GM23338 (cell line): ENCODE measurements at regions not wholly inside any gene's neighbourhood (a gene's known extent, or its start where the extent isn't known, plus 50 kb on each side); places are given as distances from the start of the nearest gene placed in this dataset.

Experiments
- ATAC-seq: fragments of 200-7000 bp; cut with Tn5 transposase; 3 replicates; pipeline ENCODE4 v1.9.1; 2020
- DNase-seq: peaks from one replicate; pipeline ENCODE4 v3.0.0-alpha.2; 2015; ENCODE audit warnings: low spot score
- H2AFZ ChIP-seq: fragments of 200-600 bp; sonication (generic); 2 replicates; pipeline ENCODE4 v1.8.0; 2016; ENCODE audit warnings: antibody characterized with exemption, mild to moderate bottlenecking, moderate library complexity
- H3F3A ChIP-seq: fragments of 200-600 bp; sonication (generic); replicated peaks from 2 replicates; pipeline ENCODE4 v1.8.0; 2017; ENCODE audit warnings: antibody characterized with exemption, mixed run types, low read depth
- H3K27ac ChIP-seq: fragments of 200-600 bp; sonication (generic); 2 replicates; pipeline ENCODE4 v1.6.1; 2016; ENCODE audit warnings: low read depth
- H3K27me3 ChIP-seq: fragments of 200-600 bp; sonication (generic); 2 replicates; pipeline ENCODE4 v1.8.0; 2016; ENCODE audit warnings: mild to moderate bottlenecking, mixed run types, moderate library complexity; ENCODE audit not compliant: insufficient read depth
- H3K36me3 ChIP-seq: fragments of 200-600 bp; sonication (generic); 2 replicates; pipeline ENCODE4 v1.8.0; 2016; ENCODE audit warnings: mild to moderate bottlenecking; ENCODE audit not compliant: insufficient read depth
- H3K4me1 ChIP-seq: fragments of 200-600 bp; sonication (generic); 2 replicates; pipeline ENCODE4 v1.8.0; 2016; ENCODE audit warnings: mild to moderate bottlenecking, moderate library complexity; ENCODE audit not compliant: insufficient read depth
- H3K4me2 ChIP-seq: fragments of 200-600 bp; sonication (generic); 2 replicates; pipeline ENCODE4 v1.7.1; 2017; ENCODE audit warnings: mixed run types
- H3K4me3 ChIP-seq: fragments of 200-600 bp; sonication (generic); 2 replicates; pipeline ENCODE4 v1.6.1; 2016; ENCODE audit warnings: mixed run types
- H3K79me2 ChIP-seq: fragments of 200-600 bp; sonication (generic); replicated peaks from 2 replicates; pipeline ENCODE4 v1.8.0; 2017; ENCODE audit warnings: mild to moderate bottlenecking; ENCODE audit not compliant: insufficient read depth
- H3K9me2 ChIP-seq: fragments of 200-600 bp; sonication (generic); 2 replicates; pipeline ENCODE4 v1.8.0; 2017; ENCODE audit not compliant: insufficient read depth
- H4K20me1 ChIP-seq: fragments of 200-600 bp; sonication (generic); replicated peaks from 2 replicates; pipeline ENCODE4 v1.8.0; 2017; ENCODE audit warnings: mild to moderate bottlenecking; ENCODE audit not compliant: insufficient read depth
- H3K27ac Mint-ChIP-seq: 2 replicates; pipeline ENCODE4 v1.8.0; 2020; ENCODE audit warnings: inconsistent platforms, mild to moderate bottlenecking, moderate library complexity, mixed read lengths
- H3K27me3 Mint-ChIP-seq: 3 replicates; pipeline ENCODE4 v1.8.0; 2022; ENCODE audit warnings: low read depth, mild to moderate bottlenecking, moderate library complexity, mixed read lengths, inconsistent platforms; ENCODE audit not compliant: insufficient read depth, poor library complexity
- H3K36me3 Mint-ChIP-seq: 3 replicates; pipeline ENCODE4 v1.8.0; 2021; ENCODE audit warnings: low read depth, mild to moderate bottlenecking, inconsistent platforms, moderate library complexity, mixed read lengths
- H3K4me1 Mint-ChIP-seq: 3 replicates; pipeline ENCODE4 v1.8.0; 2020; ENCODE audit warnings: mild to moderate bottlenecking, inconsistent platforms, mixed read lengths
- H3K4me3 Mint-ChIP-seq: 3 replicates; pipeline ENCODE4 v1.8.0; 2021; ENCODE audit warnings: moderate library complexity, mild to moderate bottlenecking, inconsistent platforms, mixed read lengths
- H3K9me3 Mint-ChIP-seq: 3 replicates; pipeline ENCODE4 v1.8.0; 2020; ENCODE audit warnings: moderate library complexity, mild to moderate bottlenecking, inconsistent platforms, mixed read lengths
- CREB1 ChIP-seq: fragments of 250-450 bp; sonication (Bioruptor Pico); IDR thresholded peaks from 2 replicates; pipeline ENCODE4 v1.5.0; 2020; ENCODE audit warnings: low read depth, mild to moderate bottlenecking, moderate library complexity
- CTCF ChIP-seq, 2 experiments: fragments of 200-600 bp in 1 of 2; sonication (generic) in 1 of 2; conservative IDR thresholded peaks; 2 replicates each; pipeline versions ENCODE4 v1.5.1 to v1.6.1; 2016 to 2017; ENCODE audit warnings: antibody characterized with exemption in 2 of 2, low read depth in 2 of 2, mild to moderate bottlenecking in 2 of 2, moderate library complexity in 1 of 2
- ETS1 ChIP-seq: IDR thresholded peaks from 2 replicates; pipeline ENCODE4 v1.6.1; 2016; ENCODE audit warnings: antibody characterized with exemption
- EZH2 ChIP-seq: fragments of 200-600 bp; sonication (generic); IDR thresholded peaks from one replicate; pipeline ENCODE4 v1.8.0; 2017; ENCODE audit warnings: antibody characterized with exemption, mild to moderate bottlenecking, low read depth; ENCODE audit not compliant: unreplicated experiment
- EZH2phosphoT487 ChIP-seq: fragments of 200-600 bp; sonication (generic); IDR thresholded peaks from one replicate; pipeline ENCODE4 v1.8.1; 2018; ENCODE audit warnings: antibody characterized with exemption; ENCODE audit not compliant: unreplicated experiment
- JUNB ChIP-seq: IDR thresholded peaks from one replicate; pipeline ENCODE4 v1.6.1; 2016; ENCODE audit warnings: antibody characterized with exemption; ENCODE audit not compliant: unreplicated experiment
- NANOG ChIP-seq: IDR thresholded peaks from 2 replicates; pipeline ENCODE4 v1.6.1; 2016; ENCODE audit warnings: antibody characterized with exemption, borderline replicate concordance
- POLR2AphosphoS5 ChIP-seq: IDR thresholded peaks from 2 replicates; pipeline ENCODE4 v1.6.1; 2016; ENCODE audit warnings: antibody characterized with exemption, low read depth
- REST ChIP-seq: IDR thresholded peaks from one replicate; pipeline ENCODE4 v1.6.1; 2018; ENCODE audit warnings: antibody characterized with exemption; ENCODE audit not compliant: unreplicated experiment
- STAT1 ChIP-seq: IDR thresholded peaks from one replicate; pipeline ENCODE4 v1.6.1; 2016; ENCODE audit warnings: antibody characterized with exemption; ENCODE audit not compliant: unreplicated experiment
- ZNF114 ChIP-seq: fragments of 250-450 bp; sonication (Bioruptor Pico); IDR thresholded peaks from 2 replicates; pipeline ENCODE4 v1.5.0; 2020; ENCODE audit warnings: mild to moderate bottlenecking, moderate library complexity
- ZNF331 ChIP-seq: fragments of 250-450 bp; sonication (Bioruptor Pico); IDR thresholded peaks from 2 replicates; pipeline ENCODE4 v1.5.0; 2020; ENCODE audit warnings: low read depth, mild to moderate bottlenecking, moderate library complexity
- ZNF462 ChIP-seq: fragments of 250-450 bp; sonication (Bioruptor Pico); IDR thresholded peaks from 2 replicates; pipeline ENCODE4 v1.5.0; 2020; ENCODE audit warnings: mild to moderate bottlenecking, moderate library complexity

- TF ChIP-seq ZNF462 (no peak), CTCF (conservative IDR thresholded peaks at IDR 0.05; ENCODE audit: low read depth in 2 of 2) (no peak), NANOG (no peak), ETS1 (no peak)
Observed at GRCh38 chr10:10765017-10765416, 252.7 kb upstream of the CELF2 start (continued).

- Mint-ChIP-seq H3K4me3 (no peak overlapping the region), H3K9me3 (no peaks in the 10 kb centered on the region; the same call in 1 of the 3 replicates), H3K27me3 (peaks cover 4% of the 10 kb centered on the region), H3K36me3 (no peaks in the 10 kb centered on the region), H3K27ac (no peak overlapping the region), H3K4me1 (no peaks in the 10 kb centered on the region)
- Histone ChIP-seq H3K4me3 (no peak overlapping the region), H3K79me2 (no peaks in the 10 kb centered on the region), H3K9me2 (no peaks in the 10 kb centered on the region), H4K20me1 (no peaks in the 10 kb centered on the region), H3K27ac (no peak overlapping the region), H3K36me3 (no peaks in the 10 kb centered on the region), H3K4me2 (no peak overlapping the region), H3F3A (no peaks in the 10 kb centered on the region), H3K4me1 (no peaks in the 10 kb centered on the region), H3K27me3 (no peaks in the 10 kb centered on the region), H2AFZ (no peak overlapping the region)
- DNase-seq (no peak), ATAC-seq (no peak)
- no peak for TF ChIP-seq STAT1
- TF ChIP-seq CREB1 (CRISPR knock-in tag), result no peak
- no peak for TF ChIP-seq ZNF114 (CRISPR knock-in tag)
- no peak for TF ChIP-seq POLR2AphosphoS5
- TF ChIP-seq ZNF331 (CRISPR knock-in tag), result no peak
- TF ChIP-seq EZH2phosphoT487, result no peak
- TF ChIP-seq ETS1, result no peak
- no peak for TF ChIP-seq REST
- TF ChIP-seq EZH2, result no peak
- TF ChIP-seq JUNB, result no peak
Observed at GRCh38 chr10:10772411-10772810, 245.3 kb upstream of the CELF2 start.
